ENCODE measurements at regions not wholly inside any gene's neighbourhood (a gene's known extent, or its start where the extent isn't known, plus 50 kb on each side); places are given as distances from the start of the nearest gene placed in this dataset.

GRCh38 chr1:199735660-199736059 is 291.9 kb upstream of the NR5A2 start:
- Histone ChIP-seq H3K36me3 (ENCODE audit: insufficient read depth, low read depth, low read length) (no peaks in the 10 kb centered on the region), H3K9me3 (ENCODE audit: insufficient read depth, low read depth, low read length) (no peaks in the 10 kb centered on the region), H3K4me1 (ENCODE audit: insufficient read depth, low read length) (no peaks in the 10 kb centered on the region; the same call in 1 of the 2 replicates), H3K4me3 (ENCODE audit: low read length) (no peak overlapping the region), H3K27ac (ENCODE audit: low read length) (no peak overlapping the region), H3K27me3 (ENCODE audit: insufficient read depth, low read length) (no peaks in the 10 kb centered on the region), H3K9ac (ENCODE audit: low read depth, low read length) (no peak overlapping the region)

GRCh38 chr1:199736646-199737045 is 290.9 kb upstream of the NR5A2 start:
- Histone ChIP-seq H3K27me3 (ENCODE audit: insufficient read depth, low read length) (no peaks in the 10 kb centered on the region), H3K9me3 (ENCODE audit: insufficient read depth, low read depth, low read length) (no peaks in the 10 kb centered on the region), H3K4me1 (ENCODE audit: insufficient read depth, low read length) (no peaks in the 10 kb centered on the region; the same call in 1 of the 2 replicates), H3K27ac (ENCODE audit: low read length) (no peak overlapping the region), H3K9ac (ENCODE audit: low read depth, low read length) (no peak overlapping the region), H3K36me3 (ENCODE audit: insufficient read depth, low read depth, low read length) (no peaks in the 10 kb centered on the region), H3K4me3 (ENCODE audit: low read length) (no peak overlapping the region)

- Histone ChIP-seq H3K36me3 (ENCODE audit: insufficient read depth, low read depth, low read length) (no peaks in the 10 kb centered on the region), H3K4me3 (ENCODE audit: low read length) (no peak overlapping the region), H3K27ac (ENCODE audit: low read length) (no peak overlapping the region), H3K9me3 (ENCODE audit: insufficient read depth, low read depth, low read length) (no peaks in the 10 kb centered on the region), H3K4me1 (ENCODE audit: insufficient read depth, low read length) (no peaks in the 10 kb centered on the region), H3K27me3 (ENCODE audit: insufficient read depth, low read length) (0 out of 2 replicates have a peak, but pooled peaks cover 2% of the 10 kb centered on the region), H3K9ac (ENCODE audit: low read depth, low read length) (no peak overlapping the region)
These were observed 285.9 kb upstream of the NR5A2 start for GRCh38 chr1:199741586-199741985.

GRCh38 chr1:199742547-199742946 is 285.0 kb upstream of the NR5A2 start:
- Histone ChIP-seq H3K4me3 (ENCODE audit: low read length) (no peak overlapping the region), H3K9ac (ENCODE audit: low read depth, low read length) (no peak overlapping the region), H3K36me3 (ENCODE audit: insufficient read depth, low read depth, low read length) (no peaks in the 10 kb centered on the region), H3K9me3 (ENCODE audit: insufficient read depth, low read depth, low read length) (no peaks in the 10 kb centered on the region), H3K27ac (ENCODE audit: low read length) (no peak overlapping the region), H3K27me3 (ENCODE audit: insufficient read depth, low read length) (peaks cover 12% of the 10 kb centered on the region), H3K4me1 (ENCODE audit: insufficient read depth, low read length) (0 out of 2 replicates have a peak, but pooled peaks cover under 1% of the 10 kb centered on the region)

GRCh38 chr1:199743227-199743626 is 284.3 kb upstream of the NR5A2 start:
- Histone ChIP-seq H3K4me3 (ENCODE audit: low read length) (no peak overlapping the region), H3K4me1 (ENCODE audit: insufficient read depth, low read length) (peaks cover 6% of the 10 kb centered on the region), H3K9ac (ENCODE audit: low read depth, low read length) (no peak overlapping the region), H3K27me3 (ENCODE audit: insufficient read depth, low read length) (peaks cover 19% of the 10 kb centered on the region), H3K27ac (ENCODE audit: low read length) (no peak overlapping the region), H3K9me3 (ENCODE audit: insufficient read depth, low read depth, low read length) (no peaks in the 10 kb centered on the region), H3K36me3 (ENCODE audit: insufficient read depth, low read depth, low read length) (no peaks in the 10 kb centered on the region)

- Histone ChIP-seq H3K27me3 (ENCODE audit: insufficient read depth, low read length) (peaks cover 24% of the 10 kb centered on the region), H3K9ac (ENCODE audit: low read depth, low read length) (no peak overlapping the region), H3K36me3 (ENCODE audit: insufficient read depth, low read depth, low read length) (no peaks in the 10 kb centered on the region), H3K27ac (ENCODE audit: low read length) (no peak overlapping the region), H3K9me3 (ENCODE audit: insufficient read depth, low read depth, low read length) (no peaks in the 10 kb centered on the region), H3K4me1 (ENCODE audit: insufficient read depth, low read length) (peaks cover 12% of the 10 kb centered on the region), H3K4me3 (ENCODE audit: low read length) (no peak overlapping the region)
These were observed 280.7 kb upstream of the NR5A2 start for GRCh38 chr1:199746666-199747384.

GRCh38 chr1:199747984-199748383 is 279.5 kb upstream of the NR5A2 start:
- Histone ChIP-seq H3K4me3 (ENCODE audit: low read length) (peak overlapping the region; percentile 22; the same call in 1 of the 2 replicates), H3K9me3 (ENCODE audit: insufficient read depth, low read depth, low read length) (peaks cover 2% of the 10 kb centered on the region; the same call in 1 of the 2 replicates), H3K27me3 (ENCODE audit: insufficient read depth, low read length) (peaks cover 24% of the 10 kb centered on the region), H3K27ac (ENCODE audit: low read length) (no peak overlapping the region), H3K4me1 (ENCODE audit: insufficient read depth, low read length) (peaks cover 12% of the 10 kb centered on the region), H3K36me3 (ENCODE audit: insufficient read depth, low read depth, low read length) (no peaks in the 10 kb centered on the region), H3K9ac (ENCODE audit: low read depth, low read length) (no peak overlapping the region)

GRCh38 chr1:199751506-199751905 is 276.0 kb upstream of the NR5A2 start:
- H3K9ac ChIP-seq (ENCODE audit: low read depth, low read length), result no peak overlapping the region
- peaks cover 11% of the 10 kb centered on the region for H3K9me3 ChIP-seq (ENCODE audit: insufficient read depth, low read depth, low read length)
- peaks cover 12% of the 10 kb centered on the region for H3K4me1 ChIP-seq (ENCODE audit: insufficient read depth, low read length)
- H3K27ac ChIP-seq (ENCODE audit: low read length), result no peak overlapping the region
- H3K36me3 ChIP-seq (ENCODE audit: insufficient read depth, low read depth, low read length), result no peaks in the 10 kb centered on the region
- no peak overlapping the region for H3K4me3 ChIP-seq (ENCODE audit: low read length)
- H3K27me3 ChIP-seq (ENCODE audit: insufficient read depth, low read length), result peaks cover 23% of the 10 kb centered on the region

GRCh38 chr1:199751962-199752687 is 275.4 kb upstream of the NR5A2 start:
- H3K9me3 ChIP-seq (ENCODE audit: insufficient read depth, low read depth, low read length), result peaks cover 11% of the 10 kb centered on the region

GRCh38 chr1:199752688-199753027 is 274.9 kb upstream of the NR5A2 start:
- Histone ChIP-seq H3K9ac (ENCODE audit: low read depth, low read length) (no peak overlapping the region), H3K4me1 (ENCODE audit: insufficient read depth, low read length) (peaks cover 10% of the 10 kb centered on the region), H3K27me3 (ENCODE audit: insufficient read depth, low read length) (peaks cover 11% of the 10 kb centered on the region; the same call in 1 of the 2 replicates), H3K27ac (ENCODE audit: low read length) (no peak overlapping the region), H3K9me3 (ENCODE audit: insufficient read depth, low read depth, low read length) (peaks cover 11% of the 10 kb centered on the region), H3K4me3 (ENCODE audit: low read length) (no peak overlapping the region), H3K36me3 (ENCODE audit: insufficient read depth, low read depth, low read length) (no peaks in the 10 kb centered on the region)

More at GRCh38 chr1:199751962-199752687, 275.4 kb upstream of the NR5A2 start:
- peaks cover 12% of the 10 kb centered on the region for H3K4me1 ChIP-seq (ENCODE audit: insufficient read depth, low read length)
- no peak overlapping the region for H3K4me3 ChIP-seq (ENCODE audit: low read length)
- H3K9ac ChIP-seq (ENCODE audit: low read depth, low read length), result no peak overlapping the region
- H3K27me3 ChIP-seq (ENCODE audit: insufficient read depth, low read length), result peaks cover 17% of the 10 kb centered on the region; the same call in 1 of the 2 replicates
- H3K36me3 ChIP-seq (ENCODE audit: insufficient read depth, low read depth, low read length), result no peaks in the 10 kb centered on the region
- H3K27ac ChIP-seq (ENCODE audit: low read length), result no peak overlapping the region

- H3K4me1 ChIP-seq (ENCODE audit: insufficient read depth, low read length), result peaks cover 3% of the 10 kb centered on the region
- no peaks in the 10 kb centered on the region for H3K36me3 ChIP-seq (ENCODE audit: insufficient read depth, low read depth, low read length)
- no peak overlapping the region for H3K27ac ChIP-seq (ENCODE audit: low read length)
- no peak overlapping the region for H3K4me3 ChIP-seq (ENCODE audit: low read length)
- H3K27me3 ChIP-seq (ENCODE audit: insufficient read depth, low read length), result peaks cover 3% of the 10 kb centered on the region; the same call in 1 of the 2 replicates
- H3K9me3 ChIP-seq (ENCODE audit: insufficient read depth, low read depth, low read length), result peaks cover 11% of the 10 kb centered on the region
- no peak overlapping the region for H3K9ac ChIP-seq (ENCODE audit: low read depth, low read length)
These were observed 274.0 kb upstream of the NR5A2 start for GRCh38 chr1:199753513-199753912.

GRCh38 chr1:199756066-199756465 is 271.4 kb upstream of the NR5A2 start:
- Histone ChIP-seq H3K27me3 (ENCODE audit: insufficient read depth, low read length) (no peaks in the 10 kb centered on the region), H3K9me3 (ENCODE audit: insufficient read depth, low read depth, low read length) (peaks cover 11% of the 10 kb centered on the region), H3K27ac (ENCODE audit: low read length) (no peak overlapping the region), H3K9ac (ENCODE audit: low read depth, low read length) (no peak overlapping the region), H3K4me1 (ENCODE audit: insufficient read depth, low read length) (no peaks in the 10 kb centered on the region), H3K36me3 (ENCODE audit: insufficient read depth, low read depth, low read length) (no peaks in the 10 kb centered on the region), H3K4me3 (ENCODE audit: low read length) (no peak overlapping the region)

Data from iPS-20b (cell line).